Fibroblast of upper back skin (primary cell): ENCODE measurements at regions not wholly inside any gene's neighbourhood (a gene's known extent, or its start where the extent isn't known, plus 50 kb on each side); places are given as distances from the start of the nearest gene placed in this dataset.

Experiments used
- DNase-seq: peaks from one replicate; pipeline ENCODE4 v3.0.0-alpha.2; 2013

GRCh38 chr14:62599616-62600385 lies 445.5 kb downstream of the KCNH5 start:
- no peak for DNase-seq

DNA sequence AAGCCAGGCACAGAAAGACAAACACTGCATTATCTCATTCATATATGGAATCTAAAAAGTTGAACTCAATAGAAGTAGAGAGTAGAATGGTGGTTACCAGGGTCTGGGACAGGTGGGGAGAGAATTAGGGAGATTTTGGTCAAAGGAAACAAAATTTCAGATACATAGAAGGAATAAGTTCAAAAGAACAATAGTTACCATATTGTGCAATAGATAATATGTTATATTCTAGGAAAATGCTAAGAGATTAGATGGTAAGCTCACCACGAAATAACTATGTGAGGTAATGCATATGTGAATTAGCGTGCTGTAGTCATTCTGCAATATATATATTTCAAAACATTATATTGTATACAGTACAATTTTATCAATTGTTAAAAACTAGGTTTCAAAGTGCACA lies 442.5 kb downstream of the KCNH5 start:
- DNase-seq, result no peak

DNA sequence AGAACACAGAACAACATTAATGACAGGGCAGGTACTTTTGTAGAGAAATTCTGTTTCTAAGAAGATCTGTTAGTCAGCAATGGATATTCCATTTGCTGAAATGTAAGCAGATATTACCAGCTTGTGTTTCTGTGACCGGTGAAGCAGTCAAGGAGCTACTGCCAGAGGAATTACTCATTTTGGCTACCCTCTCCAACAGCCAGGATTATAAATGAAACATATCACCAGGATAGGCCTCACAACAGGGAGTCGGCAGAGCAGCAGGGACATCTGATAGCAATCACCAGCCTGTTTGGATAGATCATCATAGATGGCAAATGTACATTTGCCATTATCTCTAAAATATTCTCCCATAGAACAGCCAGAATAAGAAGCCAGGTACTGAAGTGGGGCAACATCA lies 440.7 kb downstream of the KCNH5 start:
- no peak for DNase-seq

GRCh38 chr14:62614122-62614521 lies 431.1 kb downstream of the KCNH5 start:
- no peak for DNase-seq

DNA sequence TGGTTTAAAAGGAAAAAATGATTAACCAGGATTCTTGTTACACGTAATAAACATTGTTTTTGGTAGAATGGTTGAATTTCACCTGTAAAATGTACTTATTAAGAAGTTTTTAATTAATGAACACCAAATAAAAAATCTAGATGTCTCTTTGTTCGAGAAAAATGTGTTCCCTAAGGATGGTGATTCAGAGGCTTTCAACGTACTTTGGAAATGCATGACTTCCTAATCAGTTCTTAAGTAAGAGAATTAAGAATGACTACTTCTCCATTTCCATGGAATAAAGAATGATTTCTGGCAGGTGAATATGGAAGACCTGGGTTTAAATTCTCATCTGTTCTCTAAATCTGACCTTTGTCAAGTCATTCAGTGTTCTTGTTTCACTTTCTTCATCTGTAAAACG lies 428.6 kb downstream of the KCNH5 start:
- DNase-seq, result no peak

GRCh38 chr14:62626416-62626815 lies 418.8 kb downstream of the KCNH5 start:
- no peak for DNase-seq

DNA sequence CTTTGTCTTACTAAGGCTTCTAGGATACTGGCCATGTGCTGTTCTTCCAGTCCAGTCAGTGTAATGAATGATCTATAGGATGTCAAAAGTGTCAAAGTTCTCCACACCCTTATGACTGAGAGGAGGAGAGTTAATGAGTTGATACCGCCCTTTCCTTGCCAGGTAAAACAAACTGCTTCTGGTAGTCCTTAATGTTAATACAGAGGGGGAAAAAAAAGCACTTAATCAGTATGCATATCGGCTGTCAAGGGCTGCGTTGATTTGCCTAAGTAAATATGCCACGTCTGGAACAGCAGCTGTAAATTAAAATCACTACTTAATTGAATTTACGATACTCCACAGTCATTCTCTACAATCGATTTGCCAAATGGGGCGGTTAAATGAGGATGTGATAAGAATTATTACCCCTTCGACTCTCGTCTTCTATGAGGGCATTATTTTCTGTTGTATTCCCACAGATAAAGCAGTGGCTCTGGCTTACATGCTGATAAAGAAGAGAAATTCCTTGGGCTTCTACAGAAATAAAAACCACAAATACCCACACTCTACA lies 416.0 kb downstream of the KCNH5 start:
- DNase-seq, result no peak

- no peak for DNase-seq
Observed at GRCh38 chr14:62631176-62631575, 414.1 kb downstream of the KCNH5 start.

GRCh38 chr14:62632771-62633170 lies 412.5 kb downstream of the KCNH5 start:
- DNase-seq, result no peak

DNA sequence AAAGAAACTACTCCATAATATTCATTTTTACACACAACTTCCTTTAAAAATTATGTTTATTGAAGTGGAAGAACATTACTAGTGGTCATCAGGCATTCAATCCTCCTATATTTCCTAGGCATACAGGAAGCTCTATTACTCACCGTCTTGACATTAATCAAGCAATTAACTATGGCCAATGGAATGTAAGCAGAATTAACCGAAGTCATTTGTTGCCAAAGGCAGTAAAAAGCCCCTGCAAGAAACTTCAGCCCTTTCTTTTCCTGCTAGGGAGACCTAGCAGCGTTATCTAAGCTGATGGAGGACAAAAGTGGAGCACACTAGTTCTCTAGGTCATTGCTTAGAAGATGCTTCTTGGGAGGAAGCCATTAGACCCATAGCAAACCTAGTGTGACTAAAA lies 399.6 kb downstream of the KCNH5 start:
- peak; percentile 39 for DNase-seq
